ENCODE measurements at regions not wholly inside any gene's neighbourhood (a gene's known extent, or its start where the extent isn't known, plus 50 kb on each side); places are given as distances from the start of the nearest gene placed in this dataset.

DNA sequence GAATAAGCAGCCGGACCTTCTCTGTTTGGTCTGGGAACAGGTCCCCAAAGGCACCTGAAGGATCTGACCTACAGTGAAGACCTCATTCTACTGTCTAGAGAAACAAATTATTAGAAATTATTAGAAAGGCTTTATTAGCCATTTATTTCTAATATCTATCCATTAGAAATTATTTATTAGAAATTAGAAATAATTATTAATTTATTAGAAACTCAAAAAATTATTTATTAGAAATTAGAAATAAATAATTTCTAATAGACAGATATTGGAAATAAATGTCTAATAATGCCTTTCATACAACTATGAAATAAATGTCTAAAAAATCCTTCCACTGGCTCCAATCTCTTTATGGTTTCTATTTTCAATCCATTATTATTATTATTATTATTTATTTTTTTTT is 285.7 kb upstream of the ERCC4 start:
- TF ChIP-seq TAF1 (conservative IDR thresholded peaks at IDR 0.05): no peak
- TF ChIP-seq CTCF (IDR thresholded peaks at IDR 0.05; ENCODE audit: low read depth, low read length, missing input control): no peak
- no peak for TF ChIP-seq MAX (IDR thresholded peaks at IDR 0.05)
- no peak for TF ChIP-seq EGR1 (IDR thresholded peaks at IDR 0.05; ENCODE audit: low read depth in 2 of 2)
- no peak for TF ChIP-seq SP1 (IDR thresholded peaks at IDR 0.05)
- TF ChIP-seq, protein P1, sequence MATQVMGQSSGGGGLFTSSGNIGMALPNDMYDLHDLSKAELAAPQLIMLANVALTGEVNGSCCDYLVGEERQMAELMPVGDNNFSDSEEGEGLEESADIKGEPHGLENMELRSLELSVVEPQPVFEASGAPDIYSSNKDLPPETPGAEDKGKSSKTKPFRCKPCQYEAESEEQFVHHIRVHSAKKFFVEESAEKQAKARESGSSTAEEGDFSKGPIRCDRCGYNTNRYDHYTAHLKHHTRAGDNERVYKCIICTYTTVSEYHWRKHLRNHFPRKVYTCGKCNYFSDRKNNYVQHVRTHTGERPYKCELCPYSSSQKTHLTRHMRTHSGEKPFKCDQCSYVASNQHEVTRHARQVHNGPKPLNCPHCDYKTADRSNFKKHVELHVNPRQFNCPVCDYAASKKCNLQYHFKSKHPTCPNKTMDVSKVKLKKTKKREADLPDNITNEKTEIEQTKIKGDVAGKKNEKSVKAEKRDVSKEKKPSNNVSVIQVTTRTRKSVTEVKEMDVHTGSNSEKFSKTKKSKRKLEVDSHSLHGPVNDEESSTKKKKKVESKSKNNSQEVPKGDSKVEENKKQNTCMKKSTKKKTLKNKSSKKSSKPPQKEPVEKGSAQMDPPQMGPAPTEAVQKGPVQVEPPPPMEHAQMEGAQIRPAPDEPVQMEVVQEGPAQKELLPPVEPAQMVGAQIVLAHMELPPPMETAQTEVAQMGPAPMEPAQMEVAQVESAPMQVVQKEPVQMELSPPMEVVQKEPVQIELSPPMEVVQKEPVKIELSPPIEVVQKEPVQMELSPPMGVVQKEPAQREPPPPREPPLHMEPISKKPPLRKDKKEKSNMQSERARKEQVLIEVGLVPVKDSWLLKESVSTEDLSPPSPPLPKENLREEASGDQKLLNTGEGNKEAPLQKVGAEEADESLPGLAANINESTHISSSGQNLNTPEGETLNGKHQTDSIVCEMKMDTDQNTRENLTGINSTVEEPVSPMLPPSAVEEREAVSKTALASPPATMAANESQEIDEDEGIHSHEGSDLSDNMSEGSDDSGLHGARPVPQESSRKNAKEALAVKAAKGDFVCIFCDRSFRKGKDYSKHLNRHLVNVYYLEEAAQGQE (IDR thresholded peaks at IDR 0.05): no peak
- TF ChIP-seq RAD21 (IDR thresholded peaks at IDR 0.05): no peak
- TF ChIP-seq, protein P2, sequence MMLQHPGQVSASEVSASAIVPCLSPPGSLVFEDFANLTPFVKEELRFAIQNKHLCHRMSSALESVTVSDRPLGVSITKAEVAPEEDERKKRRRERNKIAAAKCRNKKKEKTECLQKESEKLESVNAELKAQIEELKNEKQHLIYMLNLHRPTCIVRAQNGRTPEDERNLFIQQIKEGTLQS (IDR thresholded peaks at IDR 0.05): no peak
- TF ChIP-seq JUND (IDR thresholded peaks at IDR 0.05): no peak
- TF ChIP-seq RXRA (IDR thresholded peaks at IDR 0.05): no peak
- TF ChIP-seq GABPA (IDR thresholded peaks at IDR 0.05 in 1 of 2, conservative IDR thresholded peaks at IDR 0.05 in 1 of 2): no peak

Measured in liver (tissue), 3 donors.